SK-N-SH treated with all-trans-retinoic acid at 6 μM for 48 hours (cell line): ENCODE measurements at regions not wholly inside any gene's neighbourhood (a gene's known extent, or its start where the extent isn't known, plus 50 kb on each side); places are given as distances from the start of the nearest gene placed in this dataset.

Experiments used
- ATAC-seq: fragments of 200-7000 bp; cut with Tn5 transposase; 3 replicates; pipeline ENCODE4 v1.9.1; 2020; ENCODE audit warnings: mild to moderate bottlenecking, moderate library complexity
- ARNTL ChIP-seq: fragments of 450-650 bp; formaldehyde crosslinking; IDR thresholded peaks from 2 replicates; pipeline ENCODE4 v1.5.0; 2020; ENCODE audit warnings: low read depth, mild to moderate bottlenecking, moderate library complexity, borderline replicate concordance
- BACH2 ChIP-seq: fragments of 250-450 bp; sonication (Bioruptor Pico); IDR thresholded peaks from 2 replicates; pipeline ENCODE4 v1.9.0; 2021; ENCODE audit warnings: mild to moderate bottlenecking, borderline replicate concordance
- CSDC2 ChIP-seq: fragments of 250-450 bp; sonication (Bioruptor Pico); IDR thresholded peaks from 2 replicates; pipeline ENCODE4 v1.5.0; 2020; ENCODE audit warnings: mild to moderate bottlenecking, moderate library complexity
- CSRNP3 ChIP-seq: fragments of 250-450 bp; sonication (Bioruptor Pico); IDR thresholded peaks from 2 replicates; pipeline ENCODE4 v1.5.1; 2021; ENCODE audit warnings: mild to moderate bottlenecking, moderate library complexity
- ESRRG ChIP-seq: fragments of 250-450 bp; sonication (Bioruptor Pico); IDR thresholded peaks from 2 replicates; pipeline ENCODE4 v1.6.1; 2021; ENCODE audit warnings: mild to moderate bottlenecking
- GLIS3 ChIP-seq: fragments of 250-450 bp; sonication (Bioruptor Pico); IDR thresholded peaks from 2 replicates; pipeline ENCODE4 v1.5.0; 2020; ENCODE audit warnings: mild to moderate bottlenecking, moderate library complexity
- ISL1 ChIP-seq: fragments of 250-450 bp; sonication (Bioruptor Pico); IDR thresholded peaks from 2 replicates; pipeline ENCODE4 v2.1.2; 2022; ENCODE audit warnings: mild to moderate bottlenecking, moderate library complexity
- OSR1 ChIP-seq: fragments of 250-450 bp; sonication (Bioruptor Pico); IDR thresholded peaks from 2 replicates; pipeline ENCODE4 v1.8.0; 2022; ENCODE audit warnings: moderate library complexity, mild to moderate bottlenecking, inconsistent platforms
- PATZ1 ChIP-seq: fragments of 250-450 bp; sonication (Bioruptor Pico); IDR thresholded peaks from 2 replicates; pipeline ENCODE4 v1.8.0; 2020; ENCODE audit warnings: mild to moderate bottlenecking, moderate library complexity, borderline replicate concordance
- PPARA ChIP-seq: fragments of 250-450 bp; sonication (Bioruptor Pico); IDR thresholded peaks from 2 replicates; pipeline ENCODE4 v1.5.0; 2020; ENCODE audit warnings: mild to moderate bottlenecking, borderline replicate concordance
- RARB ChIP-seq: fragments of 250-450 bp; sonication (Bioruptor Pico); IDR thresholded peaks from 2 replicates; pipeline ENCODE4 v1.8.0; 2021; ENCODE audit warnings: mild to moderate bottlenecking, moderate library complexity
- SNAI2 ChIP-seq: fragments of 250-450 bp; sonication (Bioruptor Pico); IDR thresholded peaks from 2 replicates; pipeline ENCODE4 v1.5.0; 2020; ENCODE audit warnings: mild to moderate bottlenecking, moderate library complexity
- TCF4 ChIP-seq: fragments of 250-450 bp; sonication (Bioruptor Pico); IDR thresholded peaks from 2 replicates; pipeline ENCODE4 v1.8.0; 2021; ENCODE audit warnings: mild to moderate bottlenecking, moderate library complexity, borderline replicate concordance
- TOX ChIP-seq: fragments of 250-450 bp; sonication (Bioruptor Pico); IDR thresholded peaks from 2 replicates; pipeline ENCODE4 v1.8.0; 2021; ENCODE audit warnings: mild to moderate bottlenecking, moderate library complexity, borderline replicate concordance
- TSHZ2 ChIP-seq: fragments of 250-450 bp; sonication (Bioruptor Pico); IDR thresholded peaks from 2 replicates; pipeline ENCODE4 v1.5.0; 2020; ENCODE audit warnings: mild to moderate bottlenecking, moderate library complexity
- ZC3H10 ChIP-seq: fragments of 250-450 bp; sonication (Bioruptor Pico); IDR thresholded peaks from 2 replicates; pipeline ENCODE4 v1.5.1; 2021; ENCODE audit warnings: mild to moderate bottlenecking, moderate library complexity
- ZFP3 ChIP-seq: fragments of 250-450 bp; sonication (Bioruptor Pico); IDR thresholded peaks from 2 replicates; pipeline ENCODE4 v1.5.0; 2020; ENCODE audit warnings: mild to moderate bottlenecking, moderate library complexity
- ZFP30 ChIP-seq: fragments of 450-650 bp; formaldehyde crosslinking; IDR thresholded peaks from 2 replicates; pipeline ENCODE4 v1.5.0; 2022; ENCODE audit warnings: mild to moderate bottlenecking, moderate library complexity
- ZNF565 ChIP-seq: fragments of 450-650 bp; formaldehyde crosslinking; conservative IDR thresholded peaks from 2 replicates; pipeline ENCODE4 v1.5.0; 2020; ENCODE audit warnings: low read depth, mild to moderate bottlenecking, moderate library complexity
- ZNF70 ChIP-seq: fragments of 450-650 bp; formaldehyde crosslinking; IDR thresholded peaks from 2 replicates; pipeline ENCODE4 v1.5.0; 2020; ENCODE audit warnings: mild to moderate bottlenecking, moderate library complexity
- ZNF8 ChIP-seq: fragments of 450-650 bp; formaldehyde crosslinking; IDR thresholded peaks from 2 replicates; pipeline ENCODE4 v1.5.0; 2020; ENCODE audit warnings: mild to moderate bottlenecking, moderate library complexity
- TF ChIP-seq, protein P1 (sequence below): fragments of 250-450 bp; sonication (Bioruptor Pico); IDR thresholded peaks from 2 replicates; pipeline ENCODE4 v1.8.0; 2021; ENCODE audit warnings: low read depth, mild to moderate bottlenecking, moderate library complexity, borderline replicate concordance
- TF ChIP-seq, protein P2 (sequence below): fragments of 250-450 bp; sonication (Bioruptor Pico); IDR thresholded peaks from 2 replicates; pipeline ENCODE4 v1.5.1; 2020; ENCODE audit warnings: low read depth, mild to moderate bottlenecking, moderate library complexity

- TF ChIP-seq ZFP3 (CRISPR knock-in tag) (no peak), ZNF565 (no peak), CSRNP3 (CRISPR knock-in tag) (no peak), CSDC2 (no peak), OSR1 (CRISPR knock-in tag) (no peak), ZNF70 (CRISPR knock-in tag) (no peak), TSHZ2 (CRISPR knock-in tag) (no peak), PPARA (CRISPR knock-in tag) (no peak), ZC3H10 (no peak), ZNF8 (CRISPR knock-in tag) (no peak), TOX (CRISPR knock-in tag) (no peak), BACH2 (CRISPR knock-in tag) (no peak), PATZ1 (CRISPR knock-in tag) (no peak), ZFP30 (CRISPR knock-in tag) (no peak), ESRRG (CRISPR knock-in tag) (no peak), TCF4 (no peak), RARB (no peak), SNAI2 (CRISPR knock-in tag) (no peak)
- TF ChIP-seq, protein P1, sequence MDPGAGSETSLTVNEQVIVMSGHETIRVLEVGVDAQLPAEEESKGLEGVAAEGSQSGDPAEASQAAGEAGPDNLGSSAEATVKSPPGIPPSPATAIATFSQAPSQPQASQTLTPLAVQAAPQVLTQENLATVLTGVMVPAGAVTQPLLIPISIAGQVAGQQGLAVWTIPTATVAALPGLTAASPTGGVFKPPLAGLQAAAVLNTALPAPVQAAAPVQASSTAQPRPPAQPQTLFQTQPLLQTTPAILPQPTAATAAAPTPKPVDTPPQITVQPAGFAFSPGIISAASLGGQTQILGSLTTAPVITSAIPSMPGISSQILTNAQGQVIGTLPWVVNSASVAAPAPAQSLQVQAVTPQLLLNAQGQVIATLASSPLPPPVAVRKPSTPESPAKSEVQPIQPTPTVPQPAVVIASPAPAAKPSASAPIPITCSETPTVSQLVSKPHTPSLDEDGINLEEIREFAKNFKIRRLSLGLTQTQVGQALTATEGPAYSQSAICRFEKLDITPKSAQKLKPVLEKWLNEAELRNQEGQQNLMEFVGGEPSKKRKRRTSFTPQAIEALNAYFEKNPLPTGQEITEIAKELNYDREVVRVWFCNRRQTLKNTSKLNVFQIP (CRISPR knock-in tag): no peak
- ATAC-seq: no peak
Observed at GRCh38 chr13:106407338-106407737, 128.1 kb downstream of the EFNB2 start.

- no peak for ATAC-seq
- TF ChIP-seq CSRNP3 (CRISPR knock-in tag) (no peak), RARB (no peak), ARNTL (CRISPR knock-in tag) (no peak), GLIS3 (CRISPR knock-in tag) (no peak), ISL1 (CRISPR knock-in tag) (no peak), ESRRG (CRISPR knock-in tag) (no peak), ZFP3 (CRISPR knock-in tag) (no peak), PPARA (CRISPR knock-in tag) (no peak), TCF4 (no peak), SNAI2 (CRISPR knock-in tag) (no peak), ZNF8 (CRISPR knock-in tag) (no peak), ZNF70 (CRISPR knock-in tag) (no peak), ZNF565 (no peak), TSHZ2 (CRISPR knock-in tag) (no peak), TOX (CRISPR knock-in tag) (no peak)
- TF ChIP-seq, protein P2, sequence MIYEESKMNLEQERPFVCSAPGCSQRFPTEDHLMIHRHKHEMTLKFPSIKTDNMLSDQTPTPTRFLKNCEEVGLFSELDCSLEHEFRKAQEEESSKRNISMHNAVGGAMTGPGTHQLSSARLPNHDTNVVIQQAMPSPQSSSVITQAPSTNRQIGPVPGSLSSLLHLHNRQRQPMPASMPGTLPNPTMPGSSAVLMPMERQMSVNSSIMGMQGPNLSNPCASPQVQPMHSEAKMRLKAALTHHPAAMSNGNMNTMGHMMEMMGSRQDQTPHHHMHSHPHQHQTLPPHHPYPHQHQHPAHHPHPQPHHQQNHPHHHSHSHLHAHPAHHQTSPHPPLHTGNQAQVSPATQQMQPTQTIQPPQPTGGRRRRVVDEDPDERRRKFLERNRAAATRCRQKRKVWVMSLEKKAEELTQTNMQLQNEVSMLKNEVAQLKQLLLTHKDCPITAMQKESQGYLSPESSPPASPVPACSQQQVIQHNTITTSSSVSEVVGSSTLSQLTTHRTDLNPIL (CRISPR knock-in tag): no peak
- TF ChIP-seq, protein P1 (CRISPR knock-in tag): no peak
Observed at GRCh38 chr13:106405731-106406130, 129.7 kb downstream of the EFNB2 start.
